HG02588 (cell line): ENCODE measurements at regions not wholly inside any gene's neighbourhood (a gene's known extent, or its start where the extent isn't known, plus 50 kb on each side); places are given as distances from the start of the nearest gene placed in this dataset.

Experiments used
- ATAC-seq: cut with Tn5 transposase; IDR thresholded peaks from one replicate; pipeline ENCODE4 v1.9.1; 2021; ENCODE audit warnings: mild to moderate bottlenecking, moderate library complexity; ENCODE audit not compliant: unreplicated experiment

GRCh38 chr9:108618906-108619550 is 236.8 kb downstream of the ACTL7B start:
- no peak for ATAC-seq

- no peak for ATAC-seq
These were observed 238.1 kb downstream of the ACTL7B start for GRCh38 chr9:108617676-108618075.

- ATAC-seq = no peak
These were observed 240.6 kb downstream of the ACTL7B start for GRCh38 chr9:108615152-108615551.

GRCh38 chr9:108612513-108612912 is 243.3 kb downstream of the ACTL7B start:
- no peak for ATAC-seq

- no peak for ATAC-seq
These were observed 245.9 kb downstream of the ACTL7B start for GRCh38 chr9:108609897-108610253.

- ATAC-seq = no peak
These were observed 246.4 kb downstream of the ACTL7B start for GRCh38 chr9:108609227-108609896.

- no peak for ATAC-seq
These were observed 248.2 kb downstream of the ACTL7B start for GRCh38 chr9:108607607-108608006.

GRCh38 chr9:108606401-108606800 is 249.4 kb downstream of the ACTL7B start:
- no peak for ATAC-seq

GRCh38 chr9:108603141-108603540 is 252.6 kb downstream of the ACTL7B start:
- no peak for ATAC-seq

- ATAC-seq = no peak
These were observed 254.9 kb downstream of the ACTL7B start for GRCh38 chr9:108600896-108601295.

GRCh38 chr9:108599571-108599970 is 256.2 kb downstream of the ACTL7B start:
- ATAC-seq = no peak

GRCh38 chr9:108591121-108591520 is 264.7 kb downstream of the ACTL7B start:
- ATAC-seq = no peak

- ATAC-seq = no peak
These were observed 267.5 kb downstream of the ACTL7B start for GRCh38 chr9:108588246-108588645.

- ATAC-seq = no peak
These were observed 269.2 kb downstream of the ACTL7B start for GRCh38 chr9:108586471-108587139.

- no peak for ATAC-seq
These were observed 270.9 kb downstream of the ACTL7B start for GRCh38 chr9:108584860-108585259.

GRCh38 chr9:108582726-108583125 is 273.1 kb downstream of the ACTL7B start:
- ATAC-seq = no peak

- no peak for ATAC-seq
These were observed 275.9 kb downstream of the ACTL7B start for GRCh38 chr9:108579757-108580439.

GRCh38 chr9:108575276-108575675 is 280.5 kb downstream of the ACTL7B start:
- no peak for ATAC-seq

- no peak for ATAC-seq
These were observed 286.2 kb downstream of the ACTL7B start for GRCh38 chr9:108569624-108570023.

- ATAC-seq = no peak
These were observed 287.7 kb downstream of the ACTL7B start for GRCh38 chr9:108568093-108568492.

- no peak for ATAC-seq
These were observed 288.2 kb downstream of the ACTL7B start for GRCh38 chr9:108567571-108567970.
